GM18520 (cell line): ENCODE measurements at regions not wholly inside any gene's neighbourhood (a gene's known extent, or its start where the extent isn't known, plus 50 kb on each side); places are given as distances from the start of the nearest gene placed in this dataset.

Experiments used
- ATAC-seq: cut with Tn5 transposase; IDR thresholded peaks from one replicate; pipeline ENCODE4 v1.9.1; 2021; ENCODE audit not compliant: unreplicated experiment

DNA sequence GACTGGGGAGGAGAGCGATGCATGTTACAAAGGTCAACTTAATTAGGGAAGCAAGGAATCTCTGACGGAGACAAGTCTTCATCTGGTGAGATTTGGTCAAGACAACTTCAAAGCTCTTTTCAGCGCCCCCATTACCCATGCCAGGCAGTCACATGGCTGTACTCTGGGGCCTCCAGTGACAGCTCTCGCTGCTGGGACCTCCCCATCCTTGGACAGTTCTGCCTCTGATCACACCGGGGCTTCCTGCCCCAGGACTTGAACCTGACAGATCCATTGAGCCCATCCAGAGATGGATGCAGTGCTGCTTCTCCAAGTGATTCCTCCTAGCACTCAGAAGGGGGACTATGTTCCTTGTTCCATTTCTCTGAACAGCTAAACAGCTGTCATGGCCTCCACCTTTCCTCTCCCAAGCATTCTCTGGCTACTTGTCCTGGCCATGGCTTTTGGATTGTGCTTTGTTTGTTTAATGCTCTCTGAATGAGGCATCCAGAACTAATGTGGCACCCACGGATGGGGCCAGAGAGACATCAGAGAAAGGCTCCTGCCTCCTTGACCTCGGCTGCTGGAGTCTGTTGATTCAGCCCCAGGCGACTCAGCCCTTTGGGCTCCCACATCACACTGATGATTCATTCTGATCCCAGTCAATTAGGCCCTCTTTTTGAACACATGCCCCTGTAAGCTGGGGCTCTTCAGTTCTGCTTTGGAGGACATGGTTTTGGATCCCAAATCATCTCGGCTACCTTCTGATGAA lies 122.1 kb upstream of the ADAMTS16 start:
- no peak for ATAC-seq

DNA sequence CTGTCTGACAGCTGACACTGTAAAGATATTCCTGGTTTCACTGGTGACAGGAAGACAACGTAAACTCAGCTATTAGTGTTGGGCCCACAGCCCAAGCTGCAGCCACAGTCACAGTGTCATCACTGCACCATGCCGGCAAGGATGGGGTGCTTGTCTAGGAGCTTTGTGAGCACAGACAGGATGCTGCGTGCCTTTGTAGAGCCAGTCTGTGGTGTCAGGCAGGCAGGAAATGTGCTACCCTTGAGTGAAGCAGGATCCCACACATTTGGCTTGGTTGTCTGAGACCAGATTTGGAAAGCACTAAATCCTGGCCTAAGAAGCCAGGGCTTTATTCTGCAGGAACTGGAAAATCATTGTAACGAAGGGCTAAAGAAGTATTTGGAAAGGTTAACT lies 121.6 kb upstream of the ADAMTS16 start:
- no peak for ATAC-seq

DNA sequence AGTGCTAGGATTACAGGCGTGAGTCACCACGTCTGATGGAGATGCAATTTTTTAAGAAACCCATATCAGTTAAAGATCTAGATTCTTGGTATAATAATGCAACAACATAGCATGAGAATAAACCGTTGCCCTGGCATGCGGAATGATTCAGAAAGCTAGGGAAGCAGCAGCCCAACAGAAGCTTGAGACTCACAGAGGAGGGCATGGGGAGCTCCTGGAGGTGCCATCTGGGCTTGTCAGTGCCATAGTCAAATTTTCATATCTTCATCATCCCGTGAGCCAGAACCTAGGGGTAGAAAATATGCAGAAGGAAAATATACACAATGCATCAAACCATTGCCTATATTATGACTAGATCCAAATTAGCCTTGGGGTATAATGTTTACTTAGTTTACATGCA lies 118.7 kb upstream of the ADAMTS16 start:
- no peak for ATAC-seq

DNA sequence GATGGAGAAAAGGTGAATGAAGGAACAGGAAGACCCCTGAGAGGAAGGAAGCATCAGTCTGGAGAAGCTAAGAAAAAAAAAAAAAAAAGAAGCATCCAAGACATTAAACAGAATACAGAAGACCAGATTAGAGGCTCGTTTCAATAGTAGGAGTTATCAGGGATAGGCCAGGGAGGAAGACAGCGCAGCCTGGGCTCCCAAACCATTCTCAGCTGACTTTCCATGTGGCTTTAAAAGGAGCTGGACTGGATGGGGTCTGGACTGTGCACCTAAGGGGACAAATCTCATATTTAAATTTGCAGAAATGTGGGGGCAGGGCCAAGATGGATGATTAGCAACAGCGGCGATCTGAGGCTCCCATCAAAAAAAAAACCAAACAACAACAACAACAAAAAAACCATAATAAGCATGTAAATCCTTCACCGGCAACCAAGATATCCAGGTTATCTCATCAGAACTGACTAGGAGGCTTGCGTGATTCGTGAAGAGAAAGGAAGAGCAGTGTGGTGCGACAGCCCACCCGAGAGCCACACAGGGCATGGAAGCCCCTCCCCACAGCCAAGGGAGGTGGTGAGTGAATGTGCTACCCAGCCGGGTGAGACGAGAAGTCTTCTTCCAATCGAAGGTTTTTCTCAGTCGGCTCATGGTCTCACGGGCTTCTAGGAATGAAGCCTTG lies 114.9 kb upstream of the ADAMTS16 start:
- no peak for ATAC-seq

DNA sequence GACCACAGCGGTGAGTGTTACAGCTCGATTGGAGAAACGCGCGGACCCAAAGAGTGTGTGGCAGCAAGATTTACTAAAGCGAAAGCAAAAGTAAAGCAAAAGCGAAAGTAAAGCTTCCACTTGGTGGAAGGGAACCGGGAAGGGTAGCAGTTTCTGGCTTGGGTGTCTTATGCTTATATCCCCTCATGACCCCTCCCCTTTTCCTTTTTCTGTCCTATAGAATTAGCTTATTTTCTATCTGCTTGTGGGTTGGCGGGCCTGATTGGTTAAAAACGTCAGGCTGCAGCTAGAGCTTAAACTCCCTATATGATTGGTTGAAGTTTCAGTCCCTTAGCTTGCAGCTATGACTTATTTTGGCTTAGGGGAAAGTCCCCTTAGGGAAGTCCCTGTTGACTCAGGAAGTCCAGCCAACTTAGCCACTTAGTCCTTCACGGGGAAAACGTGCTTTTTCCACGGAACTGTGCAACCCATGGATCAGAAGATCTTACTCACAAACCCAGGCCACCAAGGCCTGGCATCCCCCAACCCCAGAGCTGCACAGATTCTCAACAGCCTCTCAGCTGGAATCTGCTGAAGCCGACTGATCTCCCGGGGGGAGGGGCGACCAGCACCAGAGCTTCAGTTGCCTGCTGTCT lies 114.2 kb upstream of the ADAMTS16 start:
- ATAC-seq = no peak

DNA sequence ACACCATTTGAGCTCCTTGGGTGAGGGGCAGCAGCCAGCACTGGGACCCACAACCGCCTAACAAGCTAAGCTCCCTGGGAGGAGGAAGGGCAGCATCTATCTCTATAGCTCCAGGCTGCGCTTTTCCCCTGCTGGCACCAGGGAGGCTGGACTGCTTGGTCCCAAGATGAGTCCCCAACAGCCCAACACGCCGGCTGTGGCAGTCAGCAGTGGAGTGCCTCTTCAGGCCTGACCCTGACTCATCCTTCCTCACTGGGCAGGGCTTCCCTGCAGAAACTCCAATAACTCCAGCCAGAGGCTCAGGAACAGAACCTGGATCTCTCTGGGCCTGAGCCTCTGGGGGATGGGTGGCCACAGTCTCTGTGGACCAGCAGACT lies 113.7 kb upstream of the ADAMTS16 start:
- ATAC-seq = no peak

DNA sequence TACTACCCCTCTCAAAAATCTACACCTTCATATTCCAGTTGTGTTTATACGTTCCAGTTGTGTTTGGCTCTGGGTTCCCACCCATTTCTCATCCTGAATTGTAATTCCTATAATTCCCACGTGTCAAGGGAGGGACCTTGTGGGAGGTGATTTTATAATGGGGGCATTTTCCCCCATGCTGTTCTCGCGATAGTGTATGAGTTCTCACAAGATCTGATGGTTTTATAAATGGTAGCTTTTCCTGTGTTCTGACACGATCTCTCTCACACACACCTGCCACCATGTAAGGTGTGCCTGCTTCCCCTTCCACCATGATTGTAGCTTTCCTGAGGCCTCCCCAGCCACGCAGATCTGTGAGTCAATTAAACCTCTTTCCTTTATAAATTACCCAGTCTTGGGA lies 108.5 kb upstream of the ADAMTS16 start:
- ATAC-seq = no peak

DNA sequence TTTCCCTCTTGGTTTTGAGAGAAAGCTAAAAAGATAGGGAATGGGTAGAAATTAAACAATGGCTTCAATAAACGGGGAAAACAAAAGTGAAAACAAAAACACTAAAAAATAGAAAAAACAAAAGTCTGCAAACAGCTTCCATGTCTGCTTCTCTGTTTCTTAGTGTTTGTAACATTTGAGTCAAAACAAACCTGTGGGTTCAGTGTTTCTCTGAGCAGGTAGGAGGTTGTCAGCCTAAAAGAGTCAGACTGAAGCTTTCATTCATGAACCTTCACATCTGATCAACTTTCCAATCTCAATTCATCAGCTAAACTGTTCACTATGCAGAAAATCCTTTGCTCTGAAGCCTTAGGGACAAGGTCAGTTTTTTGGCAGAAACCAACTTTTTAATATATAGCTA lies 102.5 kb upstream of the ADAMTS16 start:
- no peak for ATAC-seq

DNA sequence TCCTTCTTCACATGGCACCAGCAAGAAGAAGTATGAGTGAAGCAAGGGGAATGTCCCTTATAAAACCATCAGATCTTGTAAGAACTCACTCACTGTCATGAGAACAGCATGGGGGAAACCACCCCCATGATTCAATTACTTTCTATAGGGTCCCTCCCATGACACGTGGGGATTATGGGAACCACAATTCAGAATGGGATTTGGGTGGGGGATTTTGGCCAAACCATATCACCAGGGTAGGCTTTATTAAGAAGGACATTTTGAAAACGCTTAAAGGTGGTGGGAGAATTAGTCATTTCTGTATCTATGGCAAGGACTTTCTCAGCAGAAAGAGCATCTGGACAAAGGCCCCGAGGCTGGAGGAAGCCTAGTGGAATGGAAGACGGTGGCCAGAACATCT lies 100.2 kb upstream of the ADAMTS16 start:
- peak; percentile 34 for ATAC-seq

DNA sequence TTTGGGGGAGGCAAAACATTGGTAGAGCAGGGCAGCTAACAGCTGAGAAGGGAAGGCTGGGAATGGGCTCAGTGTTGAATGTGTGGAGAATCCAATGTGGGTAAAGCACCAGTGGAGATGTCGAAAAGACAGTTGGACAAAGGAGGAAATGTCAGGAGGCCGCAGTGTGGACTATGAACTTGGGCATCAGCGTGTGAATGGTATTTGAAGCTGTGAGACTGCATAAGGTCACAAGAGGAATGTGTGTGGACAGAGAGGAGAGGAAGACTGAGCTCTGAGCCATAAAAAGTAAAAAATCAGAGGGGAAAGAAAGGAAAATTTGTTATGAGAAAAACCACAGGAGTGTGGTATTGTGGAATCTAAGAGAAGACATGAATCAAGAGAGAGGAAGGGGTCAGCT lies 99.4 kb upstream of the ADAMTS16 start:
- no peak for ATAC-seq

DNA sequence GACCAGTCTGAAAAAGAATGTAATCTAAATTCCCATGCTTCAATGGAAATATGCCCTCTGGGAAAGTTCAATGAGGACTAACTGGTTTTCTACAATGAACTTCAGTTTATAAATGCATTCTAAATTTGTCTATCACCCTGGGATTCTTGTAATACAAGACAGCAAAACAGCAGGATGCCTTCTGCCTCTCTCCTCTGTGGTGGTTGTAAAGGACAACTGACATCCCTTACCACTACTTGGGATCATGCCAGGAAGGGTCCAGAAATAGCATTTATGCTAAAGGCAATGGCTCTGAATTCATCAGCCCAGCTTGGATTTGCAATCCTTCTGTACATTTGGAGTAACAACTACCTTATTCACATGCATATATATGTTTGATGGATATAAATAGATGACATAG lies 97.3 kb upstream of the ADAMTS16 start:
- ATAC-seq = no peak

DNA sequence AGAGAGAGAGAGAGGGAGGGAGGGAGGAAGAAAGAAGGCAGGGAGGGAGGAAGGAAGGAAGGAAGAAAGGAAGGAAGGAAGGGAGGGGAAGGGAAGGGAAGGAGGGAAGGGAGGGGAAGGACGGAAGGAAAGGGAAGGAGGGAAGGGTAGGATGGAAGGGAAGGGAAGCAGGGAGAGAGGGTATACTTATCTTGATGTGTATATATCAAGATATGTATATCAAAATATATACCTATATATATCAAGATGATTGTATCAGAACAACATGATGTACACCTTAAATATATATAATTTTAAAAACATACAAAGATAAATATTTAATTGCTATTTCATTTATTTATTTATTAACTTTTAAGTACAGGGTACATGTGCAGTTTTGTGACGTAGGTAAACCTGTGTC lies 96.8 kb upstream of the ADAMTS16 start:
- ATAC-seq = no peak

DNA sequence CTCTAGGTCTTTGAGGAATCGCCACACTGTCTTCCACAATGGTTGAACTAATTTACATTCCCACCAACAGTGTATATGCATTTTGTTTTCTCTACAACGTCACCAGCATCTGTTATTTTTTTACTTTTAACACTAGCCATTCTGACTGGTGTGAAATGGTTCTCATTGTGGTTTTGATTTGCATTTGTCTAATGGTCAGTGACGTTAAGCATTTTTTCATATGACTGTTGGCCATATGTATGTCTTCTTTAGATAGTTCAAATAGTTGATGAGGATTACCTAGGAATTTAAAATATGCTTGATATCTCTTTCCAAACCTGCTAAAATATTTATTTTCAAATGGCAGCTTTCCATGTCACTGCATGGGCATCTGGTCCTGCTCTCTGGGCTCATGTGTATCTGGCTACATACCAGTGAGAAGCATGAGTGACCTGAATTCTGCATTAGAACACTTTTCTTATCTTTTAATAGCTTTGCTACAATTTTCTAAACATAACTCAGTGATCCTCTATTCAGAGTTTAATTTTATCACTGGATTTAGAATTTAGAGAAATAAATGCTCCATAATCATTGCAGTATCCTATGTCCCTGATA lies 95.8 kb upstream of the ADAMTS16 start:
- peak; percentile 27 for ATAC-seq

DNA sequence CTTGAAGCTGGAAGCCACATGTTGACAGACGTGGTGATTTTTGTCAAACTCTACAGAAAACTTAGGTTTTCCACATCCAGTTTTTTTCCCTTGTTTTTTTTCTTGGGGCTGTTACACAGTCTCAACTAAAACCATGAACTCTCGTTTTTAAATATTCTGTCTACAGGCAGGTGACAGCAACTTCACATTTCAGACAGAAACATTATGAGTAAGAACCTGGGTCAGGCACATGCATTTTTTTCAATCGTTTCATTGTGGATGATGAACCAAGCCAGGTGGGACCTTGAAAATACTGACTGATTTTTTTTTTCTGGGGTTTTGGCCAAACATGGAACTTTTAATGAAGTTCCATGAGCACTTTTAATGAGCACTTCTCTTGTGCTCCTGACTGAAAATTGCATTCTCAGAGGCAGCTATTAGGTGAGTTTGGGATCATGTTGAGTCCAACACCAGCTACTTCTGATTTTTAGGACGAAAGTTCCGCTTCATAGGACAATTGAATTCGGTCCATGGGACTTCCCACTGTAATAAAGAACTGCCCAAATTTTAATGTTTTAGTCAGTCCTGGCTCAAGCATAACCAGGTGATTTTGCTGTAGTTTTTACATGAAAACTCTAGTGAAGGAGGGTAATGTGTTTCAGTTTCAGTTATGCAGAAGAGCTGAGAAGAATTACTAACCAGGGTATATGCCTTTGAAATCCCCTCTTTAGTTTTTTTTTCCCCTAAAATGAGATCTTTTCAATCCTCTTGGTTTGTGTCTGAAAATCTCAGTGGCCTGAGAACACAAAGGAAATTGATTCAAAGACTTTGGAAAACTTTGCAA lies 93.2 kb upstream of the ADAMTS16 start:
- peak; percentile 78 for ATAC-seq

DNA sequence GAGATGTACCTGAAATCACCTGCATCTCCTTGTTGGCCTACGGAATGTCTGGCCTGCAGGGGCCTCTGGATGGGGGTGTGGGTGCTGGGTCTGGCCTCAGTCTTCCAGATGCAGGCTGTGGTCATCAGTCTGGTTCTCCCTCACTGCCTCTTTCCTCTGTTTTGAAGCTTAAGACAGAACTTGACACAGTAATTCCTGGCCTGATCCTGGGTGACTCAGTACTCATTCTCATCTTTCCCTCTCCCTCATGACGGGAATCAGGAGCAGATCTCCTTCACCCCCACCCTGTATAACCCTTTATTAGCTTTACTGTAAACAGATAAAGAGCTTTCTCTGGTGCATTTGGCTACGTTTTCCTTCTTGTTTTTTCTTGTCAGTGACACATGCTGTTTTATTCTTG lies 89.3 kb upstream of the ADAMTS16 start:
- ATAC-seq = no peak

DNA sequence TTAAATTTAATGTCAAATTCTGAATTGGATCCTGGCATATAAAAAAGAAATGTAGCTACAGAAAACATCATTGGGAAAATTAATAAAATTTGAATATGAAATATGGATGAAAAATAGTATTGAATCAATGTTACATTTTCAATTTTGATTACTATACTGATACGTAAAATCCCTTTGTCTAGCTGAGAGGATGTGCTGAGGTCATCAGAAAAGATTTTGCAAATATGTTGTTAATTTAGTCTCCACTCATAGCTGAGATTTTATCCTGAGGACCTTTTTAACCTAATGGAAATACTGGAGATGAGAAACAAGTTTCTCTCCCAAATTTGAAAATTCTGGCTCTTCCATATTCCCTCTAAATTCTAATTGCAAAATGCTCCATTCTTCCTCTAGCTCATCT lies 84.4 kb upstream of the ADAMTS16 start:
- no peak for ATAC-seq

DNA sequence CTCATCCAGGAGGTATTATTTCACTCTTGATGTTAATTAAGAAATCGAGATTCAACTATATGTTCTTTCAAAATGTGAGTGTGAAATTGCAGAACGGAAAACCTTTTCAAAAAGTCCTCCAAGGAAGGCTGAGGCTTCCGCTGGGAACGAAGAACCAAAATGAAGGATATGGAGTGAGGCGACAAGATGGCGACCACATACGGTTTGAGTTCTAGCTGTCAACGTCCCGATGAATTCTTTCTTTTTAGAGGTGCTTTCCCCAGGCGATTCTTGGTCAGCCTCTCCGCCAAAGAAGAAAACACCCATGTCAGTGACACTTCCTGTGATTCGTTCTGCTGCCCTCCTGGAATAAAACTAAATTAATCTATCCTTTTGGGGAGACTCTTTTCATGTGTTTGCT lies 78.3 kb upstream of the ADAMTS16 start:
- no peak for ATAC-seq

DNA sequence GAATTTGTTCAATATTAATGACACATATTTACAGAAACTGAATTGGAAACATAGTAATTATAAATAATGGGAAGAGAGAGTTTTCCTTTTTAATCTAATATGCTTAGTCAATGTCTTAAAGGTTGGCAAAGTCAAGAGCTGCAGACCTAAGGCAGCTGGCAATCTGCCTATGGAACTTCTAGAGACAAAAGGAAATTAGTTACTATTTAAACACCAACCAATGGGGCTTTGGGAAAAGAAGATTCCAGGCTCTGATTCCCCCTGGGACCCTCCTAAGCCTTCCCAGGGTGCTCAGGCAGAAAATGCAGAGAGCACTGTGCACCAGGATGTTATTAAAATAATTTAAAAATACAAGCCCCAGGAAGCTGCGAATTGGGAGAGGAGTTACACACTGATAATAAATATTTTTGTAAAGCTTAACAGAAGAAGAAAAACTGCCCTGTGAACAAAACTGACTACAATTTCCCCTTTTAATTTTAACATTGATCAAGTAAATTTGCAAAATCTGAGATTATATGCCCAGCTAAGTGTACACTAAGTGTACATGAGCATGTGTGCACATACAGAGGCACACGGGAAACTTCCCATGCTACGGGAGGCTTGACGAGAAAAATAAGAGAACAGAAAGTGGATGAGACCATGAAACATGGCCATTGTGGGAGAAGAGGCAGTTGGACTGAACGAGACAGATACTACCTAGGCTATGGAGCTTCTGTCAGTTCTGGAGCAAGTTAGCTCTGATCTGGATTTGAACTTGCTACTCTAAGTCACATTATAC lies 77.4 kb upstream of the ADAMTS16 start:
- ATAC-seq = no peak

DNA sequence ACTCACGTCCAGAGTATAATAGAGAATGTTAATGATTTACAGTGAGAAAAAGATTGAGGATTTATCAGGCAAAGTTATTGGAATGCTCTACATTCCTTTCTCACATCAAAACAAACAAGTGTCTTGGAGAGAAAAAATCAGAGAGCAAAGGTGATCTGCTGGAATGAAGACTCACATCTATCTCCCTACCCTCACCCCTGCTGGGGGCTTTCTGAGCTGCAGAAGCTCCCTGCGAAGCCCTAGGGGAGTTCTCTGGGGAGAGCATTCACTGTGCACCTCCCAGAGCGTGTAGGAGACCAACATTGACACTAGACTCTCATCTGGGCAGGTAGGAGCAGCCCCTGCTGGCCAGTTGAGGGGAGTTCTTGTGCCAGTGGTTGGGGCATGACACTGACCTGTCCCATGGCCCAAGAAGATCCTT lies 76.6 kb upstream of the ADAMTS16 start:
- peak; percentile 65 for ATAC-seq

DNA sequence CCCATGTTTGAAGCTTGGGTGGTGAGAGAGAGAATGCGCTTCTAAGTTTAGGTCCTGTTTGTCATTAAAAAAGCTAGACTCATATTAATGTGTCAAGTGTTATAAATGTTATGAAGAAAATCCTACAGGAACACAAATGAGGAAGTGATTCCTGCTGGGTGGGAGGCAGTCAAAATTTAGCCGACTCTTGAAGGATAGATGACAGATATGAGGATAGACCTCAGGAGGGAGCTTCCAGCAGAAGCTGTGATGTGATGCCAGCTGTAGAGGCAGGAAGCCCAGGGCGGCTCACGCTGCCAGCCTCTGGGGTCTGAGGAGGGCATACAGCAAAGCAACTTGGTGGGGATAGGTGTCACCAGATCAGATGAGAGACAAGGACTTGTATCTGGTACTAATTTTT lies 74.7 kb upstream of the ADAMTS16 start:
- no peak for ATAC-seq
